OCI-LY7 (cell line): ENCODE measurements at regions not wholly inside any gene's neighbourhood (a gene's known extent, or its start where the extent isn't known, plus 50 kb on each side); places are given as distances from the start of the nearest gene placed in this dataset.

ENCODE experiments used
- EZH2phosphoT487 ChIP-seq: fragments of 200-600 bp; sonication (generic); IDR thresholded peaks from 2 replicates; pipeline ENCODE4 v1.6.1; 2018; ENCODE audit warnings: low read depth, borderline replicate concordance, mild to moderate bottlenecking, mixed run types, antibody characterized with exemption, low read length, moderate library complexity, mixed read lengths
- TF ChIP-seq, protein P1 (sequence below): fragments of 200-600 bp; sonication (generic); conservative IDR thresholded peaks from 2 replicates; pipeline ENCODE4 v1.5.1; 2014; ENCODE audit warnings: mild to moderate bottlenecking, antibody characterized with exemption, low read length, moderate library complexity, mixed read lengths

DNA sequence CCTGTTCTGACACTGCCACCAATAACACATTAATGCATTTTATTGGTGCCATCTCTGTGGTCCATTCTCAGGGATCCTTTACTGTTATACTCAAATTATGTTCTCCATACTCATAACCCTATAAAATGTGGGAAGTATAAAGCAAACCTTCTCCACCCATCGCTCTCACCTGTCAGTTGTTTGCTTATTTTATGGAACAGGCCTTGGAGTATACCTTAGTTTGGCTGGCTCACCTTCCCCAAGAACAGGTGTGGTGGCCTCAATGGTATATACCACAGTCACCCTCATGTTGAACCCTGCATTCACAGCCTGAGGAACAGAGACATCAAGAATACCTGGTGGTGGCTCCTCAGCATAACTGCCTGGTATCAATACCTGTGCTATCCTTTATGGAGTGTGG, 308.4 kb upstream of the STXBP6 start:
- TF ChIP-seq, protein P1, sequence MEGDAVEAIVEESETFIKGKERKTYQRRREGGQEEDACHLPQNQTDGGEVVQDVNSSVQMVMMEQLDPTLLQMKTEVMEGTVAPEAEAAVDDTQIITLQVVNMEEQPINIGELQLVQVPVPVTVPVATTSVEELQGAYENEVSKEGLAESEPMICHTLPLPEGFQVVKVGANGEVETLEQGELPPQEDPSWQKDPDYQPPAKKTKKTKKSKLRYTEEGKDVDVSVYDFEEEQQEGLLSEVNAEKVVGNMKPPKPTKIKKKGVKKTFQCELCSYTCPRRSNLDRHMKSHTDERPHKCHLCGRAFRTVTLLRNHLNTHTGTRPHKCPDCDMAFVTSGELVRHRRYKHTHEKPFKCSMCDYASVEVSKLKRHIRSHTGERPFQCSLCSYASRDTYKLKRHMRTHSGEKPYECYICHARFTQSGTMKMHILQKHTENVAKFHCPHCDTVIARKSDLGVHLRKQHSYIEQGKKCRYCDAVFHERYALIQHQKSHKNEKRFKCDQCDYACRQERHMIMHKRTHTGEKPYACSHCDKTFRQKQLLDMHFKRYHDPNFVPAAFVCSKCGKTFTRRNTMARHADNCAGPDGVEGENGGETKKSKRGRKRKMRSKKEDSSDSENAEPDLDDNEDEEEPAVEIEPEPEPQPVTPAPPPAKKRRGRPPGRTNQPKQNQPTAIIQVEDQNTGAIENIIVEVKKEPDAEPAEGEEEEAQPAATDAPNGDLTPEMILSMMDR, result no peak
- TF ChIP-seq EZH2phosphoT487, result no peak
